GM12878 (cell line): ENCODE measurements at regions not wholly inside any gene's neighbourhood (a gene's known extent, or its start where the extent isn't known, plus 50 kb on each side); places are given as distances from the start of the nearest gene placed in this dataset.

Source experiments
- ATAC-seq: fragments of 200-7000 bp; cut with Tn5 transposase; 3 replicates; pipeline ENCODE4 v1.9.1; 2020; ENCODE audit warnings: mild to moderate bottlenecking, moderate library complexity
- BruUV-seq: library from RNA; stranded (reverse); fragments of 400-500 nt; replicated peaks from 2 replicates; lab custom pipeline; 2021; lab: Mats Ljungman, UMichigan
- CTCF ChIA-PET: fragments of 300-600 bp; sonication (Branson Sonifier 250); formaldehyde crosslinking; extraction: SDS; loops from one replicate; lab custom pipeline; 2021; ENCODE audit warnings: inconsistent platforms; lab: Yijun Ruan, JAX
- POLR2A ChIA-PET: fragments of 350-600 bp; formaldehyde crosslinking; extraction: SDS; loops from one replicate; lab custom pipeline; 2021; ENCODE audit warnings: inconsistent platforms; lab: Charles Lee
- RAD21 ChIA-PET: fragments of 300-600 bp; sonication (Branson Sonifier 250); formaldehyde crosslinking; loops from one replicate; lab custom pipeline; 2023; ENCODE audit warnings: antibody characterized with exemption; ENCODE audit not compliant: unreplicated experiment; lab: Charles Lee
- SMC1A ChIA-PET: fragments of 300-600 bp; sonication (Branson Sonifier 250); formaldehyde crosslinking; loops from one replicate; lab custom pipeline; 2023; ENCODE audit not compliant: unreplicated experiment, uncharacterized antibody; lab: Charles Lee
- DNase-seq: peaks from one replicate; pipeline ENCODE4 v3.0.0-alpha.2; 2011; ENCODE audit warnings: low read depth, low spot score
- FAIRE-seq: peaks from 3 replicates; lab custom pipeline; 2011; peaks lifted over from hg19 to GRCh38; lab: Jason Lieb, UNC
- H2AFZ ChIP-seq: 2 replicates; pipeline ENCODE4 v1.6.0; 2011; ENCODE audit warnings: low read depth, low read length, control low read depth; ENCODE audit not compliant: control insufficient read depth
- H3K27ac ChIP-seq: 2 replicates; pipeline ENCODE4 v1.5.1; 2011; ENCODE audit warnings: control low read depth; ENCODE audit not compliant: control insufficient read depth, insufficient read depth
- H3K27me3 ChIP-seq, 2 experiments: replicated peaks in 1 of 2; 2 replicates each; pipeline versions ENCODE4 v1.6.0 to v1.6.1; 2011; ENCODE audit warnings: low read length in 1 of 2; ENCODE audit not compliant: control insufficient read depth in 2 of 2, insufficient read depth in 2 of 2
- H3K36me3 ChIP-seq, 2 experiments: 2 replicates each; pipeline ENCODE4 v1.5.1; 2011; ENCODE audit warnings: low read length in 1 of 2; ENCODE audit not compliant: control insufficient read depth in 2 of 2, insufficient read depth in 2 of 2
- H3K4me1 ChIP-seq: 2 replicates; pipeline ENCODE4 v1.6.1; 2011; ENCODE audit warnings: mild to moderate bottlenecking, low read length, moderate library complexity, mixed read lengths; ENCODE audit not compliant: control insufficient read depth, insufficient read depth
- H3K4me2 ChIP-seq: 2 replicates; pipeline ENCODE4 v1.6.0; 2011; ENCODE audit warnings: control low read depth; ENCODE audit not compliant: control insufficient read depth, insufficient read depth
- H3K4me3 ChIP-seq: fragments of 200-600 bp; sonication (generic); 2 replicates; pipeline ENCODE4 v1.5.1; 2016
- H3K79me2 ChIP-seq: 2 replicates; pipeline ENCODE4 v1.6.0; 2011; ENCODE audit warnings: low read length; ENCODE audit not compliant: control insufficient read depth, insufficient read depth
- H3K9ac ChIP-seq: 2 replicates; pipeline ENCODE4 v1.8.0; 2011; ENCODE audit warnings: low read length, control low read depth, mixed read lengths; ENCODE audit not compliant: control insufficient read depth, insufficient read depth
- H3K9me3 ChIP-seq: replicated peaks from 3 replicates; pipeline ENCODE4 v1.5.1; 2011; ENCODE audit warnings: mild to moderate bottlenecking, low read length; ENCODE audit not compliant: control insufficient read depth, insufficient read depth
- H4K20me1 ChIP-seq: 2 replicates; pipeline ENCODE4 v1.6.0; 2011; ENCODE audit not compliant: control insufficient read depth, insufficient read depth
- CBX3 ChIP-seq: fragments of 200-600 bp; sonication (generic); IDR thresholded peaks from 2 replicates; pipeline ENCODE4 v1.6.1; 2016; ENCODE audit warnings: low read depth, borderline replicate concordance
- EGR1 ChIP-seq, 2 experiments: IDR thresholded peaks; 1 replicate in 1 of 2; 2 replicates in 1 of 2; pipeline ENCODE4 v1.6.1; 2011 to 2012; ENCODE audit warnings: low read depth in 2 of 2, low read length in 2 of 2, borderline replicate concordance in 1 of 2, mild to moderate bottlenecking in 1 of 2, moderate library complexity in 1 of 2
- MEF2B ChIP-seq: fragments of 450-650 bp; IDR thresholded peaks from 2 replicates; pipeline ENCODE4 v1.6.1; 2018; ENCODE audit warnings: mild to moderate bottlenecking, moderate library complexity; ENCODE audit not compliant: partially characterized antibody, poor library complexity, severe bottlenecking
- NFIC ChIP-seq: IDR thresholded peaks from 2 replicates; pipeline ENCODE4 v1.6.1; 2012; ENCODE audit warnings: low read depth, mild to moderate bottlenecking, inconsistent platforms, low read length, moderate library complexity
- NFYB ChIP-seq: IDR thresholded peaks from 2 replicates; pipeline ENCODE4 v1.6.1; 2011; ENCODE audit warnings: low read depth, mild to moderate bottlenecking, low read length, improper control_type of control experiment, moderate library complexity; ENCODE audit not compliant: insufficient read depth
- POU2F2 ChIP-seq: IDR thresholded peaks from 3 replicates; pipeline ENCODE4 v1.6.1; 2011; ENCODE audit warnings: low read depth, mild to moderate bottlenecking, low read length, borderline replicate concordance
- RCOR1 ChIP-seq: conservative IDR thresholded peaks from 2 replicates; pipeline ENCODE4 v1.6.1; 2012; ENCODE audit warnings: low read depth, low read length, improper control_type of control experiment
- SIN3A ChIP-seq: IDR thresholded peaks from 2 replicates; pipeline ENCODE4 v1.6.1; 2012; ENCODE audit warnings: low read depth, low read length, improper control_type of control experiment
- SMAD5 ChIP-seq: IDR thresholded peaks from 2 replicates; pipeline ENCODE4 v1.6.1; 2016; ENCODE audit warnings: antibody characterized with exemption, low read depth
- in situ Hi-C: fragments of 300-500 bp; cut with MboI; formaldehyde crosslinking; loops from 9 replicates; pipeline ENCODE4 v1.14.3; 2018; ENCODE audit warnings: mixed read lengths
- intact Hi-C: fragments of 100-400 bp; cut with micrococcal nuclease; formaldehyde crosslinking; loops from one replicate; pipeline ENCODE4 v1.14.2; 2022; ENCODE audit not compliant: unreplicated experiment
- TF ChIP-seq, protein P1 (sequence below): fragments of 450-650 bp; IDR thresholded peaks from 2 replicates; pipeline ENCODE4 v1.6.1; 2017; ENCODE audit warnings: mild to moderate bottlenecking, low read depth, inconsistent platforms; ENCODE audit not compliant: poor library complexity, severe bottlenecking

DNA sequence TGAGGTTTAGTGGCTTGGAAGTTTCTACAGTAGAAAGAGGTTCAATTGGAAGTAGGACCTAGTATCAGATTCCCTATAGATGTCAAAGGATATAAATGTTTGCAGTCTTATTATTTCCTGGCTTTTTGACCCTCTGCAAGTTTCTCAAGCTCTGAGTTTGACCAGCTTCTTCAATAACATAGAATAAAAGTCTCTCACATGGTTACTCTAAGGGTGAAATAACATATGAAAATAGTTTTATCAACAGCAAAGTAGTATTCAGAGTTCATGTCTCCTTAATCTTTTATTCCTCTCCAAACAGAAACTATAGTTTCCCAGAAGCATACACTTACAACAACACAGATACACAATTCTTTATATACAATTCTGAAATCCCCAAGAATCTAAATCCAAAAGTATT, 132.9 kb upstream of the RND3 start:
- no peaks in the 10 kb centered on the region for H3K9me3 ChIP-seq
- intact Hi-C loops (no loop called here), in situ Hi-C loops (no loop called here)
- no peak overlapping the region for H3K9ac ChIP-seq
- no peak overlapping the region for H3K4me3 ChIP-seq
- no peak overlapping the region for H3K27ac ChIP-seq
- POLR2A ChIA-PET = no interaction called here
- H2AFZ ChIP-seq = no peak overlapping the region
- H3K27me3 ChIP-seq = no peaks in the 10 kb centered on the region; a peak in 1 of 4 replicates
- FAIRE-seq (no peak), ATAC-seq (no peak), DNase-seq (no peak)
- BruUV-seq = no TSS peak
- RAD21 ChIA-PET = interaction anchor here (1.4 kb wide), 1 partner anchor 19 kb away, joined by 3 read pairs; no protein-coding TSS in a partner anchor
- no peak overlapping the region for H3K4me2 ChIP-seq
- no peaks in the 10 kb centered on the region for H4K20me1 ChIP-seq
- TF ChIP-seq NFYB (no peak), NFIC (no peak), SMAD5 (no peak), MEF2B (no peak), CBX3 (no peak), EGR1 (IDR thresholded peaks at IDR 0.05; ENCODE audit: borderline replicate concordance in 1 of 2, low read depth in 2 of 2, low read length in 2 of 2) (no peak), SIN3A (no peak), POU2F2 (no peak), RCOR1 (no peak)
- TF ChIP-seq, protein P1, sequence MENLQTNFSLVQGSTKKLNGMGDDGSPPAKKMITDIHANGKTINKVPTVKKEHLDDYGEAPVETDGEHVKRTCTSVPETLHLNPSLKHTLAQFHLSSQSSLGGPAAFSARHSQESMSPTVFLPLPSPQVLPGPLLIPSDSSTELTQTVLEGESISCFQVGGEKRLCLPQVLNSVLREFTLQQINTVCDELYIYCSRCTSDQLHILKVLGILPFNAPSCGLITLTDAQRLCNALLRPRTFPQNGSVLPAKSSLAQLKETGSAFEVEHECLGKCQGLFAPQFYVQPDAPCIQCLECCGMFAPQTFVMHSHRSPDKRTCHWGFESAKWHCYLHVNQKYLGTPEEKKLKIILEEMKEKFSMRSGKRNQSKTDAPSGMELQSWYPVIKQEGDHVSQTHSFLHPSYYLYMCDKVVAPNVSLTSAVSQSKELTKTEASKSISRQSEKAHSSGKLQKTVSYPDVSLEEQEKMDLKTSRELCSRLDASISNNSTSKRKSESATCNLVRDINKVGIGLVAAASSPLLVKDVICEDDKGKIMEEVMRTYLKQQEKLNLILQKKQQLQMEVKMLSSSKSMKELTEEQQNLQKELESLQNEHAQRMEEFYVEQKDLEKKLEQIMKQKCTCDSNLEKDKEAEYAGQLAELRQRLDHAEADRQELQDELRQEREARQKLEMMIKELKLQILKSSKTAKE = no peak
- no peaks in the 10 kb centered on the region for H3K36me3 ChIP-seq
- no peaks in the 10 kb centered on the region for H3K4me1 ChIP-seq
- H3K79me2 ChIP-seq = no peaks in the 10 kb centered on the region
- SMC1A ChIA-PET = interaction anchor here (1.0 to 1.7 kb wide), 4 partner anchors 10 to 195 kb away, joined by 3 to 8 read pairs (median 4); no protein-coding TSS in a partner anchor
- CTCF ChIA-PET = interaction anchor here (0.7 to 1.5 kb wide), 4 partner anchors 10 to 918 kb away, joined by 3 read pairs; no protein-coding TSS in a partner anchor
